Esophagus muscularis mucosa (tissue), 3 donors: ENCODE measurements at regions not wholly inside any gene's neighbourhood (a gene's known extent, or its start where the extent isn't known, plus 50 kb on each side); places are given as distances from the start of the nearest gene placed in this dataset.

Experiments used
- POLR2AphosphoS5 ChIP-seq, 2 donors: sonication (generic); formaldehyde crosslinking; IDR thresholded peaks; one replicate each; pipeline ENCODE4 v1.6.1; 2017; ENCODE audit warnings: antibody characterized with exemption in 2 of 2
- TF ChIP-seq, protein P1 (sequence below), 3 experiments: fragments of 200-600 bp in 2 of 3; fragments of 450-650 bp in 1 of 3; sonication (generic) in 2 of 3; IDR thresholded peaks; one replicate each; pipeline ENCODE4 v1.5.1; 2017 to 2019; ENCODE audit warnings: antibody characterized with exemption in 3 of 3, mild to moderate bottlenecking in 2 of 3, moderate library complexity in 1 of 3

DNA sequence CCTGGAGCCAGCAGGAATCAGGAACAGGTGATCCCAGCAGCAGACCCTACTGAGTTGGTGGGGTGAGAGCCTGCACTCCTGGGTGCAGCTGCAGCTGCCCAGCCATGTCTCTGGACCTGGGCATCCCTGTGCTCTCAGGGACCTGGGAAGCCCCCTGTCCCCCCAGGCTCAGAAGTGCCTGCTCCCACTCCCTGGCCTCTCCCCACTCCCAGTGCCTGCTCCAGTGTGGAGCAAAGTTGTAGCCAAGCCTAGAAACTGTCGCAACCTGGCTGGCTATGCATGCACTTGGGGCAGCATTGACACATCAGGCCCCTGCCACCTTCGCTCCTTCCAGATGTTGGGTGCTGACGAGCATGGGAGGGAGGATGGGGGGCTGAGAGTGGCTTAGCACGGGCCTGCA lies 1124.7 kb upstream of the ACVR2A start:
- TF ChIP-seq, protein P1, sequence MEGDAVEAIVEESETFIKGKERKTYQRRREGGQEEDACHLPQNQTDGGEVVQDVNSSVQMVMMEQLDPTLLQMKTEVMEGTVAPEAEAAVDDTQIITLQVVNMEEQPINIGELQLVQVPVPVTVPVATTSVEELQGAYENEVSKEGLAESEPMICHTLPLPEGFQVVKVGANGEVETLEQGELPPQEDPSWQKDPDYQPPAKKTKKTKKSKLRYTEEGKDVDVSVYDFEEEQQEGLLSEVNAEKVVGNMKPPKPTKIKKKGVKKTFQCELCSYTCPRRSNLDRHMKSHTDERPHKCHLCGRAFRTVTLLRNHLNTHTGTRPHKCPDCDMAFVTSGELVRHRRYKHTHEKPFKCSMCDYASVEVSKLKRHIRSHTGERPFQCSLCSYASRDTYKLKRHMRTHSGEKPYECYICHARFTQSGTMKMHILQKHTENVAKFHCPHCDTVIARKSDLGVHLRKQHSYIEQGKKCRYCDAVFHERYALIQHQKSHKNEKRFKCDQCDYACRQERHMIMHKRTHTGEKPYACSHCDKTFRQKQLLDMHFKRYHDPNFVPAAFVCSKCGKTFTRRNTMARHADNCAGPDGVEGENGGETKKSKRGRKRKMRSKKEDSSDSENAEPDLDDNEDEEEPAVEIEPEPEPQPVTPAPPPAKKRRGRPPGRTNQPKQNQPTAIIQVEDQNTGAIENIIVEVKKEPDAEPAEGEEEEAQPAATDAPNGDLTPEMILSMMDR (IDR thresholded peaks at IDR 0.05) = no peak
- TF ChIP-seq POLR2AphosphoS5 (IDR thresholded peaks at IDR 0.05) = no peak
